ENCODE measurements at regions not wholly inside any gene's neighbourhood (a gene's known extent, or its start where the extent isn't known, plus 50 kb on each side); places are given as distances from the start of the nearest gene placed in this dataset. TPM values are rescaled to one million over a fixed set of nuclear protein-coding genes. Genes with fewer than 3 reads are reported as not detected.
"Not testable (repeated sequence)": the region's sequence is repeated elsewhere in the genome, so short reads cannot be mapped to it uniquely, and the experiment has no call there.

DNA sequence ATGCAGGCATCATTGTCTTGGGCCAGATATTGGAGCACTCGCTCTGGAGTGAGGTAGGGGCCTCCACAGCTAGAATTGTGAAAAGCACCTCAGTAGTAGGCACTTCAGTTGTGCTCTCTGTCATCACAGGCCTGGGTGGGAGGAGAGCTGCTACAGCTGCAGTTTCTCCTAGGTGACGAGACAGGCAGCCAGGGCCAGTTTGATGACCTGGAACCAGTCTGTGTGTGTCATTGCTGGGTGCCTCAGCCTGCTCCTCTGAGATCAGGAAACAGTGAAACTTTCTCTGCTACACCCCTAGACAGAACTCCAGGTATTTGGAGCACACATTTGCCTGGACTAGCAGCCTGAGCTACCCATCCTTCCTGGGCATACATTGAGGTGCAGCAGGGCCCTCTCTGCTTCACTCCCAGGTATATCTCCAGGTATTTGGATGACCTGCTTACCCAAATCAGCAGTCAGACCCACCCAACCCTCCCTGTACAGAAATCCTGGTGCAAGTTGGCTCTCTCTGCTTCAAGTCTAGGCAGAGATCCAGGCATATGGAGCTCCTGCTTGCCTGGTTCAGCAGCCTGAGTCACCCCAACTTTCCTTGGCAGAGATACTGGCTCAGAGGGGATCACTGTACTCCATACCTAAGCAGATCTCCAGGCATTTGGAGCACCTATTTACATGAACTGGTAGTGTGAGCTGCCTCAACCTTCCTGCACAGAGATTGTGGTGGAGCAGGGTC is 54.3 kb upstream of the SGO1 start:
- Histone ChIP-seq H3K4me2 (ENCODE audit: low read length) (no peak overlapping the region), H4K8ac (ENCODE audit: low read depth, low read length) (no peak overlapping the region), H4K5ac (ENCODE audit: low read length) (no peak overlapping the region), H2BK5ac (ENCODE audit: low read length) (no peak overlapping the region), H3K56ac (ENCODE audit: low read length) (no peak overlapping the region), H3K79me2 (ENCODE audit: control insufficient read depth, insufficient read depth, low read length) (no peaks in the 10 kb centered on the region), H3K4me1 (ENCODE audit: control insufficient read depth, low read depth, low read length) (no peaks in the 10 kb centered on the region), H3K4ac (ENCODE audit: low read depth, low read length) (no peak overlapping the region), H3K4me3 (ENCODE audit: low read length) (no peak overlapping the region), H3K9ac (ENCODE audit: low read length) (no peak overlapping the region), H3K36me3 (ENCODE audit: control insufficient read depth, insufficient read depth, low read length) (no peaks in the 10 kb centered on the region), H3K27ac (ENCODE audit: low read depth, low read length) (no peak overlapping the region), H3K18ac (ENCODE audit: low read length) (no peak overlapping the region), H3K27me3 (ENCODE audit: insufficient read depth, low read length, poor library complexity) (no peaks in the 10 kb centered on the region), H2AK5ac (ENCODE audit: low read length) (no peak overlapping the region), H2BK120ac (ENCODE audit: low read depth, low read length) (no peak overlapping the region), H3K23ac (ENCODE audit: low read length) (no peak overlapping the region), H2BK15ac (replicated peaks; ENCODE audit: low read depth) (no peak overlapping the region), H3K79me1 (ENCODE audit: low read length) (no peaks in the 10 kb centered on the region)
- no peak for DNase-seq
- WGBS (ENCODE audit: extremely low coverage, insufficient coverage, low lambda C conversion rate), result no CpG with 5 or more reads among the region's 2 CpGs

DNA sequence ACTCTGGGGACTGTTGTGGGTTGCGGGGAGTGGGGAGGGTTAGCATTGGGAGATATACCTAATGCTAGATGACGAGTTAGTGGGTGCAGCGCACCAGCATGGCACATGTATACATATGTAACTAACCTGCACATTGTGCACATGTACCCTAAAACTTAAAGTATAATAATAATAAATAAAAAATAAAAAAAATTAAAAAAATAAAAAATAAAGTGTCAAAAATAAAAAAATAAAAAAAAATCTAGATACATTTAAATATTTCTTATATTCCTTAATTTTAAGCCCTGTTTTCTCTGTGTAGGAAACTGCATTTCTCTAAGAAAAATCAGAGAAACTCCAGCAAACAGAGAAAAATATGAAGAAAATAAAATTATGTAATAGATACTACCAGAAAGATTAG is 52.2 kb upstream of the SGO1 start:
- H3K18ac ChIP-seq (ENCODE audit: low read length); H3K4me1 ChIP-seq (ENCODE audit: control insufficient read depth, low read depth, low read length); H3K79me2 ChIP-seq (ENCODE audit: control insufficient read depth, insufficient read depth, low read length); H3K4me2 ChIP-seq (ENCODE audit: low read length); H2BK120ac ChIP-seq (ENCODE audit: low read depth, low read length); DNase-seq; H3K23ac ChIP-seq (ENCODE audit: low read length); H3K36me3 ChIP-seq (ENCODE audit: control insufficient read depth, insufficient read depth, low read length); H2BK5ac ChIP-seq (ENCODE audit: low read length); H3K27ac ChIP-seq (ENCODE audit: low read depth, low read length); H4K8ac ChIP-seq (ENCODE audit: low read depth, low read length); H3K4ac ChIP-seq (ENCODE audit: low read depth, low read length); H2BK15ac ChIP-seq (replicated peaks; ENCODE audit: low read depth); H4K5ac ChIP-seq (ENCODE audit: low read length); H3K27me3 ChIP-seq (ENCODE audit: insufficient read depth, low read length, poor library complexity); H3K56ac ChIP-seq (ENCODE audit: low read length); H2AK5ac ChIP-seq (ENCODE audit: low read length); H3K4me3 ChIP-seq (ENCODE audit: low read length); H3K9ac ChIP-seq (ENCODE audit: low read length); H3K79me1 ChIP-seq (ENCODE audit: low read length): not testable (repeated sequence)
- WGBS (ENCODE audit: extremely low coverage, insufficient coverage, low lambda C conversion rate), result no CpG with 5 or more reads among the region's 3 CpGs

DNA sequence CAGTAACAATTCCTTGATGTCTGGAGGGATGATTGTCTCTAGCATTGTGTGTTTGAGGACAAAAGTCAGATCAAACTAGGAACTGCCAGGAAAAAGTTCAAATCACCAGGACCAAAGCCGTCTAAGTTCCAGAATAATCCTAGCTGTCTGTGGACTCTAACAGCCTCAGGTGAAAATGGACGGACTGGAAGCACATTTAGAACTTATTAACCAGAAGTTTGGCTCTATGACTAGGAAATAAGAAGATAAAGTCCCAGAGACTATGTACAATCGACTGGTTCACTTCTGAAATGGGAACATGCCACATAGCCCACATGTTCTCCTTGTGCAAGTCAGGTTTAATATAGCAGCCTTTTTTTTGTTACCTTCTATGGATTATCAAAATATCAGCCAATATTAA is 50.6 kb upstream of the SGO1 start:
- Histone ChIP-seq H2BK120ac (ENCODE audit: low read depth, low read length) (no peak overlapping the region), H3K56ac (ENCODE audit: low read length) (no peak overlapping the region), H3K18ac (ENCODE audit: low read length) (no peak overlapping the region), H2BK5ac (ENCODE audit: low read length) (no peak overlapping the region), H2BK15ac (replicated peaks; ENCODE audit: low read depth) (no peak overlapping the region), H4K5ac (ENCODE audit: low read length) (no peak overlapping the region), H3K27me3 (ENCODE audit: insufficient read depth, low read length, poor library complexity) (no peaks in the 10 kb centered on the region), H2AK5ac (ENCODE audit: low read length) (no peak overlapping the region), H3K23ac (ENCODE audit: low read length) (no peak overlapping the region), H3K4me2 (ENCODE audit: low read length) (no peak overlapping the region), H3K79me1 (ENCODE audit: low read length) (no peaks in the 10 kb centered on the region), H4K8ac (ENCODE audit: low read depth, low read length) (no peak overlapping the region), H3K79me2 (ENCODE audit: control insufficient read depth, insufficient read depth, low read length) (no peaks in the 10 kb centered on the region), H3K4me1 (ENCODE audit: control insufficient read depth, low read depth, low read length) (no peaks in the 10 kb centered on the region), H3K27ac (ENCODE audit: low read depth, low read length) (no peak overlapping the region), H3K36me3 (ENCODE audit: control insufficient read depth, insufficient read depth, low read length) (no peaks in the 10 kb centered on the region), H3K9ac (ENCODE audit: low read length) (no peak overlapping the region), H3K4me3 (ENCODE audit: low read length) (no peak overlapping the region), H3K4ac (ENCODE audit: low read depth, low read length) (no peak overlapping the region)
- DNase-seq, result no peak
- no CpG with 5 or more reads among the region's 3 CpGs for WGBS (ENCODE audit: extremely low coverage, insufficient coverage, low lambda C conversion rate)

Small RNAs in the stretch of these regions (small RNA-seq; reads per million reads assigned to genes)
- gene RNU6-815P (ENCODE audit: insufficient read depth) (not detected), gene RNU6-822P (ENCODE audit: insufficient read depth) (not detected)

Measured in mesendoderm (in vitro differentiated cells).